ENCODE measurements at regions not wholly inside any gene's neighbourhood (a gene's known extent, or its start where the extent isn't known, plus 50 kb on each side); places are given as distances from the start of the nearest gene placed in this dataset.

- ChIA-PET CTCF (no interaction called here), POLR2A (no interaction called here)
- H3K27ac ChIP-seq (ENCODE audit: low read length in 2 of 2): no peak overlapping the region
- Mint-ChIP-seq H3K27ac (no peak overlapping the region), H3K27me3 (no peaks in the 10 kb centered on the region), H3K4me3 (no peak overlapping the region), H3K4me1 (no peaks in the 10 kb centered on the region), H3K9me3 (ENCODE audit: insufficient read depth) (no peaks in the 10 kb centered on the region)
- ATAC-seq (ENCODE audit: low read depth): no peak
- 90% methylated on average over 4 of the region's 4 CpGs for WGBS (ENCODE audit: insufficient coverage)
- no peaks in the 10 kb centered on the region for H3K27me3 ChIP-seq (replicated peaks in 1 of 4; ENCODE audit: control extremely low read depth in 1 of 4, control insufficient read depth in 3 of 4, insufficient read depth in 4 of 4, low read length in 3 of 4)
- H3K9ac ChIP-seq (ENCODE audit: low read length): no peak overlapping the region
- DNase-seq: no peak
- no peaks in the 10 kb centered on the region for H3K4me1 ChIP-seq (ENCODE audit: control insufficient read depth in 2 of 2, insufficient read depth in 2 of 2, low read length in 2 of 2)
- no peaks in the 10 kb centered on the region for H3K79me2 ChIP-seq (ENCODE audit: control insufficient read depth, insufficient read depth, low read length)
- no peaks in the 10 kb centered on the region for H3K36me3 ChIP-seq (replicated peaks in 1 of 2; ENCODE audit: control extremely low read depth in 1 of 2, control insufficient read depth in 1 of 2, extremely low read depth in 1 of 2, insufficient read depth in 2 of 2, low read length in 1 of 2)
- TF ChIP-seq EZH2 (IDR thresholded peaks at IDR 0.05; ENCODE audit: borderline replicate concordance, insufficient read depth, low read depth, low read length, poor library complexity, severe bottlenecking): no peak
- TF ChIP-seq, protein P1, sequence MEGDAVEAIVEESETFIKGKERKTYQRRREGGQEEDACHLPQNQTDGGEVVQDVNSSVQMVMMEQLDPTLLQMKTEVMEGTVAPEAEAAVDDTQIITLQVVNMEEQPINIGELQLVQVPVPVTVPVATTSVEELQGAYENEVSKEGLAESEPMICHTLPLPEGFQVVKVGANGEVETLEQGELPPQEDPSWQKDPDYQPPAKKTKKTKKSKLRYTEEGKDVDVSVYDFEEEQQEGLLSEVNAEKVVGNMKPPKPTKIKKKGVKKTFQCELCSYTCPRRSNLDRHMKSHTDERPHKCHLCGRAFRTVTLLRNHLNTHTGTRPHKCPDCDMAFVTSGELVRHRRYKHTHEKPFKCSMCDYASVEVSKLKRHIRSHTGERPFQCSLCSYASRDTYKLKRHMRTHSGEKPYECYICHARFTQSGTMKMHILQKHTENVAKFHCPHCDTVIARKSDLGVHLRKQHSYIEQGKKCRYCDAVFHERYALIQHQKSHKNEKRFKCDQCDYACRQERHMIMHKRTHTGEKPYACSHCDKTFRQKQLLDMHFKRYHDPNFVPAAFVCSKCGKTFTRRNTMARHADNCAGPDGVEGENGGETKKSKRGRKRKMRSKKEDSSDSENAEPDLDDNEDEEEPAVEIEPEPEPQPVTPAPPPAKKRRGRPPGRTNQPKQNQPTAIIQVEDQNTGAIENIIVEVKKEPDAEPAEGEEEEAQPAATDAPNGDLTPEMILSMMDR (IDR thresholded peaks at IDR 0.05): no peak
- no peaks in the 10 kb centered on the region for H4K20me1 ChIP-seq (ENCODE audit: control insufficient read depth, insufficient read depth, low read length, poor library complexity, severe bottlenecking)
- H3K9me3 ChIP-seq (ENCODE audit: control extremely low read depth in 1 of 3, control insufficient read depth in 2 of 3, insufficient read depth in 1 of 3, low read length in 2 of 3): no peaks in the 10 kb centered on the region
- no peak overlapping the region for H2AFZ ChIP-seq (ENCODE audit: insufficient read depth, low read depth, low read length, poor library complexity, severe bottlenecking)
- no peak overlapping the region for H3K4me2 ChIP-seq (replicated peaks; ENCODE audit: low read depth, low read length, poor library complexity, severe bottlenecking)
- H3K4me3 ChIP-seq (ENCODE audit: control extremely low read depth in 1 of 5, extremely low read depth in 1 of 5, insufficient read depth in 1 of 5, low read depth in 2 of 5, low read length in 4 of 5): no peak overlapping the region
- intact Hi-C loops (cut with micrococcal nuclease): no loop called here
These were observed 350.0 kb upstream of the CASK start for GRCh38 chrX:42273387-42273786.

DNA sequence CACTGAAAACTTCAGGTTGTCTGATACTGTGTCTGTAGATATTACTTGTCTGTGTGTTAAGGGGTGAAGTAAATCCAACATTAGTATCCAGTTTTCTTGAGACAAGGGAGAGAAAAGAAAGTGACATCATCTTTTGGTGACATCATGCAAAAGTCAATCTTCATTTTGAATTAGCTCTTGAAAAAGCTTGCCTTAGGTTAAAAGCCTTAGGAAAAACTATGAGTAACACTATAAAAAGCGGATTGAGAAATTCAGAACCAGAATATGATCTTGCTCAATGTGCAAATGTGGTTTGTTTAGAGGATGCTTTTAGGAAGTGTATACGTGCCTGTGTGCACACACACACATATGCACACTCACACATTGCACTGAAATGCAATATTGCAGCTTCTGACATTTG, 345.8 kb upstream of the CASK start:
- H3K4me2 ChIP-seq (replicated peaks; ENCODE audit: low read depth, low read length, poor library complexity, severe bottlenecking): no peak overlapping the region
- ATAC-seq (ENCODE audit: low read depth) (no peak), DNase-seq (no peak)
- WGBS (ENCODE audit: insufficient coverage): no CpG with 5 or more reads among the region's 2 CpGs
- no peak overlapping the region for H3K4me3 ChIP-seq (ENCODE audit: control extremely low read depth in 1 of 5, extremely low read depth in 1 of 5, insufficient read depth in 1 of 5, low read depth in 2 of 5, low read length in 4 of 5)
- no peaks in the 10 kb centered on the region for H3K4me1 Mint-ChIP-seq
- ChIA-PET CTCF (no interaction called here), POLR2A (no interaction called here)
- H3K9me3 Mint-ChIP-seq (ENCODE audit: insufficient read depth): no peaks in the 10 kb centered on the region
- no peaks in the 10 kb centered on the region for H3K9me3 ChIP-seq (ENCODE audit: control extremely low read depth in 1 of 3, control insufficient read depth in 2 of 3, insufficient read depth in 1 of 3, low read length in 2 of 3)
- H3K4me3 Mint-ChIP-seq: no peak overlapping the region
- no peak for TF ChIP-seq EZH2 (IDR thresholded peaks at IDR 0.05; ENCODE audit: borderline replicate concordance, insufficient read depth, low read depth, low read length, poor library complexity, severe bottlenecking)
- TF ChIP-seq, protein P1 (IDR thresholded peaks at IDR 0.05): no peak
- no peaks in the 10 kb centered on the region for H4K20me1 ChIP-seq (ENCODE audit: control insufficient read depth, insufficient read depth, low read length, poor library complexity, severe bottlenecking)
- H2AFZ ChIP-seq (ENCODE audit: insufficient read depth, low read depth, low read length, poor library complexity, severe bottlenecking): no peak overlapping the region
- H3K27me3 Mint-ChIP-seq: no peaks in the 10 kb centered on the region
- no peaks in the 10 kb centered on the region for H3K4me1 ChIP-seq (ENCODE audit: control insufficient read depth in 2 of 2, insufficient read depth in 2 of 2, low read length in 2 of 2)
- H3K27ac Mint-ChIP-seq: no peak overlapping the region
- H3K27ac ChIP-seq (ENCODE audit: low read length in 2 of 2): no peak overlapping the region
- H3K27me3 ChIP-seq (replicated peaks in 1 of 4; ENCODE audit: control extremely low read depth in 1 of 4, control insufficient read depth in 3 of 4, insufficient read depth in 4 of 4, low read length in 3 of 4): no peaks in the 10 kb centered on the region
- intact Hi-C loops (cut with micrococcal nuclease): no loop called here
- H3K9ac ChIP-seq (ENCODE audit: low read length): no peak overlapping the region
- H3K36me3 ChIP-seq (replicated peaks in 1 of 2; ENCODE audit: control extremely low read depth in 1 of 2, control insufficient read depth in 1 of 2, extremely low read depth in 1 of 2, insufficient read depth in 2 of 2, low read length in 1 of 2): no peaks in the 10 kb centered on the region
- no peaks in the 10 kb centered on the region for H3K79me2 ChIP-seq (ENCODE audit: control insufficient read depth, insufficient read depth, low read length)
